ENCODE measurements at regions not wholly inside any gene's neighbourhood (a gene's known extent, or its start where the extent isn't known, plus 50 kb on each side); places are given as distances from the start of the nearest gene placed in this dataset.

GRCh38 chr1:87642581-87643221, 314.0 kb downstream of the LMO4 start:
- Histone ChIP-seq H3K79me2 (ENCODE audit: control insufficient read depth, insufficient read depth, low read length) (no peaks in the 10 kb centered on the region), H3K27me3 (ENCODE audit: control insufficient read depth, insufficient read depth, low read length) (no peaks in the 10 kb centered on the region), H3K4me1 (ENCODE audit: control insufficient read depth, extremely low read depth, insufficient read depth, low read length) (no peaks in the 10 kb centered on the region), H3K9me3 (ENCODE audit: control insufficient read depth, insufficient read depth, low read depth, low read length) (no peaks in the 10 kb centered on the region), H3K4me3 (replicated peaks in 1 of 4; ENCODE audit: control extremely low read depth in 1 of 4, insufficient read depth in 1 of 4, low read depth in 3 of 4, low read length in 4 of 4) (no peak overlapping the region), H3K27ac (ENCODE audit: insufficient read depth, low read length) (no peak overlapping the region), H3K4me2 (ENCODE audit: extremely low read depth, insufficient read depth, low read length) (no peak overlapping the region), H3K9ac (ENCODE audit: insufficient read depth, low read length) (no peak overlapping the region), H2AFZ (ENCODE audit: low read length) (no peak overlapping the region), H4K20me1 (ENCODE audit: control insufficient read depth, extremely low read depth, insufficient read depth, low read length) (no peaks in the 10 kb centered on the region), H3K36me3 (ENCODE audit: control insufficient read depth, insufficient read depth, low read length) (no peaks in the 10 kb centered on the region)
- TF ChIP-seq EZH2 (IDR thresholded peaks at IDR 0.05; ENCODE audit: low read length, missing control alignments) (no peak), CTCF (conservative IDR thresholded peaks at IDR 0.05 in 1 of 2, IDR thresholded peaks at IDR 0.05 in 1 of 2; ENCODE audit: low read depth in 1 of 2, low read length in 2 of 2) (no peak)
- peak in 1 of 2 donors; percentile 13 for DNase-seq (ENCODE audit: low read depth in 2 of 2)

- TF ChIP-seq CTCF (conservative IDR thresholded peaks at IDR 0.05 in 1 of 2, IDR thresholded peaks at IDR 0.05 in 1 of 2; ENCODE audit: low read depth in 1 of 2, low read length in 2 of 2) (no peak), EZH2 (IDR thresholded peaks at IDR 0.05; ENCODE audit: low read length, missing control alignments) (no peak)
- Histone ChIP-seq H3K4me2 (ENCODE audit: extremely low read depth, insufficient read depth, low read length) (no peak overlapping the region), H3K4me3 (replicated peaks in 1 of 4; ENCODE audit: control extremely low read depth in 1 of 4, insufficient read depth in 1 of 4, low read depth in 3 of 4, low read length in 4 of 4) (no peak overlapping the region), H3K9ac (ENCODE audit: insufficient read depth, low read length) (no peak overlapping the region), H3K4me1 (ENCODE audit: control insufficient read depth, extremely low read depth, insufficient read depth, low read length) (no peaks in the 10 kb centered on the region), H3K27me3 (ENCODE audit: control insufficient read depth, insufficient read depth, low read length) (no peaks in the 10 kb centered on the region), H3K79me2 (ENCODE audit: control insufficient read depth, insufficient read depth, low read length) (no peaks in the 10 kb centered on the region), H4K20me1 (ENCODE audit: control insufficient read depth, extremely low read depth, insufficient read depth, low read length) (no peaks in the 10 kb centered on the region), H3K27ac (ENCODE audit: insufficient read depth, low read length) (no peak overlapping the region), H3K9me3 (ENCODE audit: control insufficient read depth, insufficient read depth, low read depth, low read length) (no peaks in the 10 kb centered on the region), H2AFZ (ENCODE audit: low read length) (no peak overlapping the region), H3K36me3 (ENCODE audit: control insufficient read depth, insufficient read depth, low read length) (no peaks in the 10 kb centered on the region)
- DNase-seq (ENCODE audit: low read depth in 2 of 2): peak in 1 of 2 donors; percentile 56
Measured at GRCh38 chr1:87644033-87644578, 315.4 kb downstream of the LMO4 start.

- Histone ChIP-seq H2AFZ (ENCODE audit: low read length) (no peak overlapping the region), H3K4me3 (replicated peaks in 1 of 4; ENCODE audit: control extremely low read depth in 1 of 4, insufficient read depth in 1 of 4, low read depth in 3 of 4, low read length in 4 of 4) (no peak overlapping the region), H4K20me1 (ENCODE audit: control insufficient read depth, extremely low read depth, insufficient read depth, low read length) (no peaks in the 10 kb centered on the region), H3K36me3 (ENCODE audit: control insufficient read depth, insufficient read depth, low read length) (no peaks in the 10 kb centered on the region), H3K9me3 (ENCODE audit: control insufficient read depth, insufficient read depth, low read depth, low read length) (no peaks in the 10 kb centered on the region), H3K27ac (ENCODE audit: insufficient read depth, low read length) (no peak overlapping the region), H3K4me2 (ENCODE audit: extremely low read depth, insufficient read depth, low read length) (no peak overlapping the region), H3K27me3 (ENCODE audit: control insufficient read depth, insufficient read depth, low read length) (no peaks in the 10 kb centered on the region), H3K79me2 (ENCODE audit: control insufficient read depth, insufficient read depth, low read length) (no peaks in the 10 kb centered on the region), H3K9ac (ENCODE audit: insufficient read depth, low read length) (no peak overlapping the region), H3K4me1 (ENCODE audit: control insufficient read depth, extremely low read depth, insufficient read depth, low read length) (no peaks in the 10 kb centered on the region)
- TF ChIP-seq CTCF (conservative IDR thresholded peaks at IDR 0.05 in 1 of 2, IDR thresholded peaks at IDR 0.05 in 1 of 2; ENCODE audit: low read depth in 1 of 2, low read length in 2 of 2): no peak
- peak; percentile 42 to 87 for DNase-seq (ENCODE audit: low read depth in 2 of 2)
Measured at GRCh38 chr1:87644579-87645190, 316.0 kb downstream of the LMO4 start.

All from fibroblast of lung (primary cell).